Tibial nerve (tissue), 4 donors: ENCODE measurements at regions not wholly inside any gene's neighbourhood (a gene's known extent, or its start where the extent isn't known, plus 50 kb on each side); places are given as distances from the start of the nearest gene placed in this dataset.
"Not testable (repeated sequence)": the region's sequence is repeated elsewhere in the genome, so short reads cannot be mapped to it uniquely, and the experiment has no call there.

Experiments
- DNase-seq, 2 donors: peaks; one replicate each; pipeline ENCODE4 v3.0.0-alpha.2; 2019; ENCODE audit warnings: low spot score in 2 of 2
- H3K27ac ChIP-seq, 4 donors: fragments of 200-600 bp; sonication (generic) in 3 of 4; one replicate each; pipeline ENCODE4 v1.5.1; 2017 to 2019; ENCODE audit warnings: mild to moderate bottlenecking in 1 of 4
- H3K27me3 ChIP-seq, 2 donors: fragments of 200-600 bp; sonication (generic) in 1 of 2; one replicate each; pipeline versions ENCODE4 v1.5.1 to v1.6.0; 2017 to 2019
- H3K36me3 ChIP-seq, 3 donors: fragments of 200-600 bp; sonication (generic); one replicate each; pipeline ENCODE4 v1.5.1; 2018 to 2019
- H3K4me1 ChIP-seq, 4 donors: fragments of 200-600 bp; sonication (generic) in 3 of 4; one replicate each; pipeline ENCODE4 v1.5.1; 2017 to 2019
- H3K4me3 ChIP-seq, 4 donors: fragments of 200-600 bp; sonication (generic) in 3 of 4; one replicate each; pipeline ENCODE4 v1.5.1; 2017 to 2019; ENCODE audit warnings: mild to moderate bottlenecking in 1 of 4, moderate library complexity in 1 of 4
- H3K9me3 ChIP-seq, 4 donors: fragments of 200-600 bp; sonication (generic) in 3 of 4; one replicate each; pipeline ENCODE4 v1.5.1; 2017 to 2019
- CTCF ChIP-seq, 5 experiments: fragments of 200-600 bp in 3 of 5; fragments of 450-650 bp in 2 of 5; sonication (generic) in 3 of 5; IDR thresholded peaks; one replicate each; pipeline ENCODE4 v1.5.1; 2016 to 2019; ENCODE audit warnings: antibody characterized with exemption in 5 of 5, mild to moderate bottlenecking in 3 of 5, moderate library complexity in 2 of 5
- EP300 ChIP-seq, 2 donors: sonication (generic); formaldehyde crosslinking; IDR thresholded peaks; one replicate each; pipeline ENCODE4 v1.6.1; 2017; ENCODE audit warnings: antibody characterized with exemption in 2 of 2, mild to moderate bottlenecking in 1 of 2
- POLR2A ChIP-seq, 2 donors: fragments of 450-650 bp; IDR thresholded peaks; one replicate each; pipeline ENCODE4 v1.6.1; 2017; ENCODE audit warnings: antibody characterized with exemption in 2 of 2, mild to moderate bottlenecking in 2 of 2, moderate library complexity in 2 of 2
- WGBS, 2 donors: methylation state at CpG; one replicate each; pipeline ENCODE4 v1.1.5; 2018; 5-methylcytosine and 5-hydroxymethylcytosine counted together

GRCh38 chr10:4409319-4409718, 416.7 kb upstream of the AKR1E2 start:
- Histone ChIP-seq H3K4me3 (no peak overlapping the region), H3K36me3 (no peaks in the 10 kb centered on the region), H3K9me3 (no peaks in the 10 kb centered on the region), H3K4me1 (no peaks in the 10 kb centered on the region), H3K27me3 (no peaks in the 10 kb centered on the region), H3K27ac (no peak overlapping the region)
- WGBS, 2 donors = 92 to 95% methylated on average over 2 of the region's 2 CpGs
- no peak for DNase-seq
- TF ChIP-seq EP300 (IDR thresholded peaks at IDR 0.05) (no peak), CTCF (IDR thresholded peaks at IDR 0.05) (no peak), POLR2A (IDR thresholded peaks at IDR 0.05) (no peak)

- Histone ChIP-seq H3K36me3 (no peaks in the 10 kb centered on the region), H3K27ac (no peak overlapping the region), H3K9me3 (no peaks in the 10 kb centered on the region), H3K4me1 (no peaks in the 10 kb centered on the region), H3K27me3 (no peaks in the 10 kb centered on the region), H3K4me3 (no peak overlapping the region)
- WGBS, 2 donors = 81 to 86% methylated on average over 1 of the region's 1 CpG
- TF ChIP-seq EP300 (IDR thresholded peaks at IDR 0.05) (no peak), POLR2A (IDR thresholded peaks at IDR 0.05) (no peak), CTCF (IDR thresholded peaks at IDR 0.05) (no peak)
- DNase-seq = no peak
Measured at GRCh38 chr10:4407783-4408182, 418.2 kb upstream of the AKR1E2 start.

DNA sequence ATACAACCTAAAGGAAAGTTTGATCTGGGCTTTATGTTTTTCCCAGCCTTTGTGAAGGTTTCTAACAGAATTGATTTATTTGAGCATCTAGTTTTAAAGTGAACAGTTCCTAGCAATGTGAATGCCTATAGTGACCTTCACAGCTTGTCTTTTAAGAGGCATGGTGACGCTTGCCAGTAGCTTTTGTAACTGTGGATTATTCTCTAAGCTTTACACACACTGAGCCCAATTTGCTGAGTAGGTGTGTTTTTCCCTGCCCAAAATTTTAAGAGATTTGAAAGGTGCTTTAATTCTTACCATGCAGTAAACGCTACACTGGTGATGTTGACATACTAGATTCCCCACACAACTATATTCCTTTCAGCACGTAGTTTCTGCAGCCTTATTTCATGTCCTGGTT, 420.2 kb upstream of the AKR1E2 start:
- DNase-seq = no peak
- no peaks in the 10 kb centered on the region for H3K4me1 ChIP-seq
- 90 to 93% methylated on average over 3 of the region's 3 CpGs for WGBS, 2 donors
- no peaks in the 10 kb centered on the region for H3K36me3 ChIP-seq
- H3K4me3 ChIP-seq = no peak overlapping the region
- no peaks in the 10 kb centered on the region for H3K9me3 ChIP-seq
- H3K27ac ChIP-seq = no peak overlapping the region
- TF ChIP-seq EP300 (IDR thresholded peaks at IDR 0.05) (no peak), CTCF (IDR thresholded peaks at IDR 0.05) (no peak), POLR2A (IDR thresholded peaks at IDR 0.05) (no peak)
- H3K27me3 ChIP-seq = no peaks in the 10 kb centered on the region

DNA sequence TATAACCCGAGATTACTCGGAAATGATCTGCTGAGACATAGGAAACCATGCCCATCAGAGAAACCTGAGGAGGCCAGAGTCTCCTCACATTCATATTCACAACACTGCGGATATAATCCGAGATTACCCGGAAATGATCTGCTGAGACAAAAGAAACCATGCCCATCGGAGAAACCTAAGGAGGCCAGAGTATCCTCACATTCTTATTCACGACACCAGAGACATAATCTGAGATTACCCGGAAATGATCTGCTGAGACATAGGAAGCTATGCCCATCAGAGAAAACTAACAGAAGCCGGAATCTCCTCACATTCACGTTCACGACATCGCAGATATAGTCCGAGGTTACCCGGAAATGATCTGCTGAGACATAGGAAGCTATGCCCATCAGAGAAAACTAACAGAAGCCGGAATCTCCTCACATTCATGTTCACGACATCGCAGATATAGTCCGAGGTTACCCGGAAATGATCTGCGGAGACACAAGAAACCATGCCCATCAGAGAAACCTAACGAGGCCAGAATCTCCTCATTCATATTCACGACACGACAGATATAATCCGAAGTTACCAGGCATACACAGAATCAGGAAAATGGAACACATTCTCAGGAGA, 422.3 kb upstream of the AKR1E2 start:
- Histone ChIP-seq H3K9me3 (no peaks in the 10 kb centered on the region), H3K27me3 (no peaks in the 10 kb centered on the region), H3K27ac (no peak overlapping the region), H3K4me1 (no peaks in the 10 kb centered on the region), H3K4me3 (no peak overlapping the region), H3K36me3 (no peaks in the 10 kb centered on the region)
- DNase-seq = no peak
- no peak for TF ChIP-seq EP300 (IDR thresholded peaks at IDR 0.05)
- TF ChIP-seq CTCF (IDR thresholded peaks at IDR 0.05) = no peak
- no peak for TF ChIP-seq POLR2A (IDR thresholded peaks at IDR 0.05)
- 93 to 96% methylated on average over 24 of the region's 24 CpGs for WGBS, 2 donors

DNA sequence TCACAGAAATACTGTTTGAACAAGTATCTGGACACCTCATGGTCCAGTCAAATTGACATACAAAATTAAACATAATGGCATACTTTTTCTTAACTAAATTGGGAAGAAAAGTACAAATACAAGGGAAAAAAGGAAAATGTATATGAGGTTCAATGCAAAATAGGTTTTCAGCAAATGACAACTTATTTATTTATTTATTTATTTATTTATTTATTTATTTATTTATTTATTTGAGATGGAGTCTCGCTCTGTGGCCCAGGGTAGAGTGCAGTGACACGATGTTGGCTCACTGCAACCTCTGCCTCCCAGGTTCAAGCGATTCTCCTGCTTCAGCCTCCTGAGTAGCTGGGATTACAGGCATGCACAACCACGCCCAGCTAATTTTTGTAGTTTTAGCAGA, 424.9 kb upstream of the AKR1E2 start:
- not testable (repeated sequence) for H3K27ac ChIP-seq, H3K9me3 ChIP-seq, H3K4me1 ChIP-seq, H3K36me3 ChIP-seq, H3K4me3 ChIP-seq, H3K27me3 ChIP-seq, DNase-seq
- WGBS, 2 donors = 92 to 94% methylated on average over 4 of the region's 4 CpGs

DNA sequence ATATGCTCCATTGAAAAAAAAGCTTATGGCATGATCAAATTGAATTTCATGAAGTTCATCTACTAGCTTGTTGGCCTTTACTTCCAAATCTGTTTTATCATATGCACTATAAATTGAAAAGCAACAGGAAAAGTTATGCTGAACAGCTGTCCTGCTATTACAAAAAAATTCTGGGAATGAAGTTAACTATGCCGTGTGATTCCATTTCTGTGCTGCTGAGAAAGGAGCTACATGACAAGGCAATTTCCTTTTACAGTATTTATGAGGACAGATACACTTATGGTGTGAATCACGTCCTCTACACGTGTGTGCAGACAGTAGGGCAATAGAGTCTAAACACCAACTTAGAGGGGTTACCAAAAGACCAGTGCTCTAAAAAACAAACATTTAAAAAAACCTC, 426.5 kb upstream of the AKR1E2 start:
- no peak for DNase-seq
- Histone ChIP-seq H3K27ac (no peak overlapping the region), H3K27me3 (no peaks in the 10 kb centered on the region), H3K4me3 (no peak overlapping the region), H3K36me3 (no peaks in the 10 kb centered on the region), H3K4me1 (no peaks in the 10 kb centered on the region), H3K9me3 (no peaks in the 10 kb centered on the region)
- 63 to 67% methylated on average over 3 of the region's 3 CpGs for WGBS, 2 donors
- no peak for TF ChIP-seq CTCF (IDR thresholded peaks at IDR 0.05)
- TF ChIP-seq POLR2A (IDR thresholded peaks at IDR 0.05) = no peak
- TF ChIP-seq EP300 (IDR thresholded peaks at IDR 0.05) = no peak
